ENCODE measurements at regions not wholly inside any gene's neighbourhood (a gene's known extent, or its start where the extent isn't known, plus 50 kb on each side); places are given as distances from the start of the nearest gene placed in this dataset.

GRCh38 chr7:25552998-25553397, 324.7 kb upstream of the NPVF start:
- TF ChIP-seq POLR2A (IDR thresholded peaks at IDR 0.05) (no peak), CTCF (IDR thresholded peaks at IDR 0.05) (no peak)
- no peak for ATAC-seq
- no peaks in the 10 kb centered on the region for H3K4me1 ChIP-seq
- no peak overlapping the region for H3K4me3 ChIP-seq
- H3K27ac ChIP-seq, result no peak overlapping the region
- no peaks in the 10 kb centered on the region for H3K9me3 ChIP-seq
- intact Hi-C loops (cut with DNase I), result no loop called here
- 56% methylated on average over 3 of the region's 3 CpGs for WGBS (ENCODE audit: insufficient coverage, low coverage, low lambda C conversion rate, missing lambda C conversion rate)
- no peaks in the 10 kb centered on the region for H3K36me3 ChIP-seq
- DNase-seq, result no peak
- H3K27me3 ChIP-seq, result no peaks in the 10 kb centered on the region

- 63% methylated on average over 12 of the region's 13 CpGs for WGBS (ENCODE audit: insufficient coverage, low coverage, low lambda C conversion rate, missing lambda C conversion rate)
- Histone ChIP-seq H3K4me1 (no peaks in the 10 kb centered on the region), H3K36me3 (no peaks in the 10 kb centered on the region), H3K27ac (no peak overlapping the region), H3K27me3 (no peaks in the 10 kb centered on the region), H3K4me3 (no peak overlapping the region), H3K9me3 (no peaks in the 10 kb centered on the region)
- no peak for DNase-seq
- TF ChIP-seq CTCF (IDR thresholded peaks at IDR 0.05) (no peak), POLR2A (IDR thresholded peaks at IDR 0.05) (no peak)
- ATAC-seq, result no peak
- intact Hi-C loops (cut with DNase I), result no loop called here
These were observed 325.4 kb upstream of the NPVF start for GRCh38 chr7:25553580-25554291.

DNA sequence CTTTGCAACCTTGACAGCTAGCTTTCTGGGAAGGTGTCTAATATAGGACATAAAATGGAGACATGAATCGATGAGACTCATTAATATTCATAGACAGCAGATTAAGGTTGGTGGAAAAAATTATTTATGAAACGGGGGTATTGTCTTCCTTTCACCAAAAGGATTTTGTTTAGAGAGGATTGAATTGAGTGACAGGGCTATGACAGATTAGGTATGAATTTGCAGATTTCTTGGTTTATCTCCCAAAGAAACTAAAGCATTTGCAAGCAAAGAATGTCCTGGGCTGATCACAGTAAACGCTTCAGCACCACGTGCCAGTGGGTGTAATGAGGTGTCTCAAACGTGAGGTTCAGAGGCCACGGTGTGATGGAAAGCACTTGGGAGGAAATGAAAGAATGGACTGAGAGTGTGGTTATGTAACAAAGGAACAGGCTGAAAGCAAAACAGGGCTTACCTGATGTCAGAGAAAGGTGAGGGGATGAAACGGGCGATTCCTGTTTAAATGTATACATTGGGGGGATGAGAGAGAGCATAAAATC, 329.2 kb upstream of the NPVF start:
- ATAC-seq (no peak), DNase-seq (no peak)
- H3K27ac ChIP-seq, result no peak overlapping the region
- H3K9me3 ChIP-seq, result no peaks in the 10 kb centered on the region
- 47% methylated on average over 8 of the region's 8 CpGs for WGBS (ENCODE audit: insufficient coverage, low coverage, low lambda C conversion rate, missing lambda C conversion rate)
- no peaks in the 10 kb centered on the region for H3K27me3 ChIP-seq
- no peaks in the 10 kb centered on the region for H3K4me1 ChIP-seq
- no peak overlapping the region for H3K4me3 ChIP-seq
- intact Hi-C loops (cut with DNase I), result no loop called here
- no peak for TF ChIP-seq POLR2A (IDR thresholded peaks at IDR 0.05)
- TF ChIP-seq CTCF (IDR thresholded peaks at IDR 0.05), result no peak
- no peaks in the 10 kb centered on the region for H3K36me3 ChIP-seq

GRCh38 chr7:25557930-25558329, 329.6 kb upstream of the NPVF start:
- H3K4me3 ChIP-seq, result no peak overlapping the region
- intact Hi-C loops (cut with DNase I), result no loop called here
- no peak overlapping the region for H3K27ac ChIP-seq
- ATAC-seq (no peak), DNase-seq (no peak)
- TF ChIP-seq POLR2A (IDR thresholded peaks at IDR 0.05), result no peak
- no peak for TF ChIP-seq CTCF (IDR thresholded peaks at IDR 0.05)
- no peaks in the 10 kb centered on the region for H3K27me3 ChIP-seq
- no peaks in the 10 kb centered on the region for H3K36me3 ChIP-seq
- H3K9me3 ChIP-seq, result no peaks in the 10 kb centered on the region
- 56% methylated on average over 4 of the region's 4 CpGs for WGBS (ENCODE audit: insufficient coverage, low coverage, low lambda C conversion rate, missing lambda C conversion rate)
- H3K4me1 ChIP-seq, result no peaks in the 10 kb centered on the region
